Large intestine (tissue), 3 donors: ENCODE measurements at regions not wholly inside any gene's neighbourhood (a gene's known extent, or its start where the extent isn't known, plus 50 kb on each side); places are given as distances from the start of the nearest gene placed in this dataset.

ENCODE experiments used
- DNase-seq, 2 donors: peaks; one replicate each; pipeline versions ENCODE4 v3.0.0 to v3.0.0-alpha.2; 2013
- H3K27ac ChIP-seq: one replicate; pipeline ENCODE4 v1.5.1; 2013; ENCODE audit warnings: low read length
- H3K27me3 ChIP-seq: 2 replicates; pipeline ENCODE4 v1.6.1; 2013; ENCODE audit warnings: low read length; ENCODE audit not compliant: control insufficient read depth, insufficient read depth
- H3K36me3 ChIP-seq: 2 replicates; pipeline ENCODE4 v1.6.1; 2013; ENCODE audit warnings: low read length; ENCODE audit not compliant: control insufficient read depth, insufficient read depth
- H3K4me1 ChIP-seq: one replicate; pipeline ENCODE4 v1.6.1; 2013; ENCODE audit warnings: low read length; ENCODE audit not compliant: control insufficient read depth, insufficient read depth
- H3K4me3 ChIP-seq: one replicate; pipeline ENCODE4 v1.5.1; 2013; ENCODE audit warnings: low read length
- H3K9me3 ChIP-seq: one replicate; pipeline ENCODE4 v1.6.1; 2013; ENCODE audit warnings: mild to moderate bottlenecking, low read depth, low read length, moderate library complexity; ENCODE audit not compliant: control insufficient read depth
- WGBS: methylation state at CpG from one replicate; pipeline ENCODE4 v1.1.5; 2013; ENCODE audit warnings: low lambda C conversion rate; ENCODE audit not compliant: insufficient coverage; 5-methylcytosine and 5-hydroxymethylcytosine counted together

GRCh38 chr5:8923526-8923925 lies 622.3 kb downstream of the SEMA5A start:
- no peaks in the 10 kb centered on the region for H3K36me3 ChIP-seq
- peaks cover 3% of the 10 kb centered on the region for H3K9me3 ChIP-seq
- WGBS, result no CpG with 5 or more reads among the region's 1 CpG
- DNase-seq, result no peak
- H3K4me1 ChIP-seq, result no peaks in the 10 kb centered on the region
- H3K4me3 ChIP-seq, result no peak overlapping the region
- no peaks in the 10 kb centered on the region for H3K27me3 ChIP-seq
- no peak overlapping the region for H3K27ac ChIP-seq

- no peak for DNase-seq
- H3K36me3 ChIP-seq, result no peaks in the 10 kb centered on the region
- no CpG with 5 or more reads among the region's 3 CpGs for WGBS
- H3K4me1 ChIP-seq, result no peaks in the 10 kb centered on the region
- no peaks in the 10 kb centered on the region for H3K27me3 ChIP-seq
- no peak overlapping the region for H3K27ac ChIP-seq
- H3K9me3 ChIP-seq, result peaks cover 3% of the 10 kb centered on the region
- no peak overlapping the region for H3K4me3 ChIP-seq
Observed at GRCh38 chr5:8924054-8924793, 621.7 kb downstream of the SEMA5A start.

DNA sequence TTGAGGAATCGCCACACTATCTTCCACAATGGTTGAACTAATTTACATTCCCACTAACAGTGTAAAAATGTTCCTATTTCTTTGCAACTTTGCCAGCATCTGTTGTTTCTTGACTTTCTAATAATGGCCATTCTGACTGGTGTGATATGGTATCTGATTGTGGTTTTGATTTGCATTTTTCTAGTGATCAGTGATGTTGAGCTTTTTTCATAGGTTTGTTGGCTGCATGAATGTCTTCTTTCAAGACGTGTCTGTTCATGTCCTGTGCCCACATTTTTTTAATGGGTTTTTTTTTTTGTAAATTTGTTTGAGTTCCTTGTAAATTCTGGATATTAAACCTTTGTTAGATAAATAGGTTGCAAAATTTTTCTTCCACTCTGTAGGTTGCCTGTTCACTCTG lies 615.9 kb downstream of the SEMA5A start:
- no peak for DNase-seq
- WGBS, result 100% methylated on average over 1 of the region's 2 CpGs
- Histone ChIP-seq H3K36me3 (no peaks in the 10 kb centered on the region), H3K27ac (no peak overlapping the region), H3K9me3 (peaks cover under 1% of the 10 kb centered on the region), H3K4me3 (no peak overlapping the region), H3K4me1 (no peaks in the 10 kb centered on the region), H3K27me3 (no peaks in the 10 kb centered on the region)

DNA sequence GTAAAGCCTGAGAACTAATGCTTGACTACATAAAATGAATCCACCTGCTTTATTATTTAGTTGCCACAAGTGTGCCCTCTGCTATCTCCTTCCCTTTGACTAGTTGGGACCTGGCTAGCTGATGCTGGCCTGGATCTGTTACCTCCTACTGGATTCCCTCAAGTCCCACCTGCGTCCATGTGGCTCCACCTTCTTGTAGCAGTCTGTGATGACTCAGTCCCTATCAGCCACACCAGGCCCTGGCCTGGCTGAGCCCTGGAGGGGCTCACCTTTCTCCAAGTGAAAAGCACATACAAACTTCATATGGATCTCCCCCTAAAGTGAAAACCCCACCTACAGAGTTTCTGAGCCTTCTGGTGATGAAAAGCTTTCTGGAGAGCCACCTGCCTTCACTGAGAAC lies 611.4 kb downstream of the SEMA5A start:
- Histone ChIP-seq H3K4me3 (no peak overlapping the region), H3K9me3 (no peaks in the 10 kb centered on the region), H3K27ac (no peak overlapping the region), H3K4me1 (no peaks in the 10 kb centered on the region), H3K27me3 (no peaks in the 10 kb centered on the region), H3K36me3 (no peaks in the 10 kb centered on the region)
- no peak for DNase-seq
- WGBS, result no CpG with 5 or more reads among the region's 1 CpG

- no peak overlapping the region for H3K27ac ChIP-seq
- H3K36me3 ChIP-seq, result no peaks in the 10 kb centered on the region
- H3K27me3 ChIP-seq, result no peaks in the 10 kb centered on the region
- H3K4me1 ChIP-seq, result no peaks in the 10 kb centered on the region
- 86% methylated on average over 1 of the region's 1 CpG for WGBS
- no peaks in the 10 kb centered on the region for H3K9me3 ChIP-seq
- H3K4me3 ChIP-seq, result no peak overlapping the region
- no peak for DNase-seq
Observed at GRCh38 chr5:8940934-8941333, 604.9 kb downstream of the SEMA5A start.

- H3K36me3 ChIP-seq, result no peaks in the 10 kb centered on the region
- WGBS, result no CpG with 5 or more reads among the region's 3 CpGs
- H3K4me3 ChIP-seq, result no peak overlapping the region
- DNase-seq, result no peak
- no peaks in the 10 kb centered on the region for H3K4me1 ChIP-seq
- no peaks in the 10 kb centered on the region for H3K27me3 ChIP-seq
- H3K27ac ChIP-seq, result no peak overlapping the region
- no peaks in the 10 kb centered on the region for H3K9me3 ChIP-seq
Observed at GRCh38 chr5:8943301-8943700, 602.6 kb downstream of the SEMA5A start.

DNA sequence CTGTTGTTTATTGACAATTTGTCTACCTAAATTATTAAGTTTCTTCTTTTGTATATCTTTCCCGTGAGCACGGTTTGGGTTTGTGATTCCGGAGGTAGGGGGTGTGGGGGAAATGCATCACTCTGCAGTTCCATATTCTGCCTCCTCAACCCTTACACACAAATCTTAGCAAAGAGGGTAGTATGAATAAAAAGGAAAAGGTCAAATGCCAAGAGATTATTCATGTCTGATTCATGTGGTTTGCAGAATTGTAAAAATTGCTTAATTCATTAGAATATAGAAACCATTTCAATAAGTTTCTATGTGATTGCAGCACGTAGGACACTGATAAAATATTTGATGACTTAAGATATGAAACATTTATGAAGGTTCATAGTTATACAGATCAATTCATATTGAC lies 601.9 kb downstream of the SEMA5A start:
- Histone ChIP-seq H3K27me3 (no peaks in the 10 kb centered on the region), H3K36me3 (no peaks in the 10 kb centered on the region), H3K9me3 (no peaks in the 10 kb centered on the region), H3K4me3 (no peak overlapping the region), H3K4me1 (no peaks in the 10 kb centered on the region), H3K27ac (no peak overlapping the region)
- DNase-seq, result no peak
- WGBS, result 63% methylated on average over 1 of the region's 4 CpGs

DNA sequence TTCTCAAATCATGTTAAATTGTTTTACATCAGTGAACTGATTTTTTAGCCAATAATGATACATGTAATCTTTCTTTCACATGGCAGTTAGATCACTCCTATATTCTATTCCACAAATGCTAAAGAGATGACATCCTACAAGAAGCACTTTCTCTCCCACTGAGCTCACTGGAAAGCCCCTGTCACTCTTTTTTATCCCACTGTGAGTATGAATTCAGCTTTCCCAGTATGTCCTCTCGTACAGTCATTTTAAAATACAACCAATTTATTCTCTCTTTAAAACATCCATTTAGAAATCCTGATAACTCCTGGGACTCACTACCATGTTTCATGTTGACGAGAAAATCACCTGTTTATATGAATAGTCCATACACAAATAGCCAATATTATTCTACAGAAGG lies 599.9 kb downstream of the SEMA5A start:
- H3K4me1 ChIP-seq, result no peaks in the 10 kb centered on the region
- H3K27me3 ChIP-seq, result no peaks in the 10 kb centered on the region
- DNase-seq, result no peak

GRCh38 chr5:8949908-8950307 lies 596.0 kb downstream of the SEMA5A start:
- no peak overlapping the region for H3K27ac ChIP-seq
- H3K9me3 ChIP-seq, result no peaks in the 10 kb centered on the region
- H3K27me3 ChIP-seq, result no peaks in the 10 kb centered on the region
- no peaks in the 10 kb centered on the region for H3K36me3 ChIP-seq
- no CpG with 5 or more reads among the region's 2 CpGs for WGBS
- H3K4me1 ChIP-seq, result no peaks in the 10 kb centered on the region
- H3K4me3 ChIP-seq, result no peak overlapping the region
- no peak for DNase-seq

More for the DNA sequence above, 599.9 kb downstream of the SEMA5A start:
- no peaks in the 10 kb centered on the region for H3K36me3 ChIP-seq
- no peak overlapping the region for H3K4me3 ChIP-seq
- H3K27ac ChIP-seq, result no peak overlapping the region
- H3K9me3 ChIP-seq, result no peaks in the 10 kb centered on the region
- WGBS, result 64% methylated on average over 2 of the region's 2 CpGs

GRCh38 chr5:8952147-8952546 lies 593.7 kb downstream of the SEMA5A start:
- no peaks in the 10 kb centered on the region for H3K9me3 ChIP-seq

GRCh38 chr5:8953016-8953415 lies 592.9 kb downstream of the SEMA5A start:
- DNase-seq, result no peak
- H3K27me3 ChIP-seq, result no peaks in the 10 kb centered on the region
- H3K4me3 ChIP-seq, result no peak overlapping the region
- H3K27ac ChIP-seq, result no peak overlapping the region
- H3K4me1 ChIP-seq, result no peaks in the 10 kb centered on the region
- no peaks in the 10 kb centered on the region for H3K9me3 ChIP-seq
- no peaks in the 10 kb centered on the region for H3K36me3 ChIP-seq
- 14% methylated on average over 1 of the region's 1 CpG for WGBS

More at GRCh38 chr5:8952147-8952546, 593.7 kb downstream of the SEMA5A start:
- no peak for DNase-seq
- Histone ChIP-seq H3K36me3 (no peaks in the 10 kb centered on the region), H3K27ac (no peak overlapping the region), H3K4me3 (no peak overlapping the region), H3K27me3 (no peaks in the 10 kb centered on the region), H3K4me1 (no peaks in the 10 kb centered on the region)
